HepG2 (cell line): ENCODE measurements at regions not wholly inside any gene's neighbourhood (a gene's known extent, or its start where the extent isn't known, plus 50 kb on each side); places are given as distances from the start of the nearest gene placed in this dataset.

Source experiments
- ATAC-seq: fragments of 200-7000 bp; cut with Tn5 transposase; 3 replicates; pipeline ENCODE4 v1.9.1; 2020; ENCODE audit warnings: mild to moderate bottlenecking, moderate library complexity
- BruUV-seq: library from RNA; stranded (reverse); fragments of 400-500 nt; replicated peaks from 2 replicates; lab custom pipeline; 2021; lab: Mats Ljungman, UMichigan
- CTCF ChIA-PET: fragments of 300-600 bp; formaldehyde crosslinking; extraction: SDS; loops from one replicate; lab custom pipeline; 2021; ENCODE audit warnings: low total read pairs, inconsistent platforms, low intra/inter-chr PET ratio; lab: Yijun Ruan, JAX
- POLR2A ChIA-PET: fragments of 350-600 bp; sonication (Branson Sonifier 250); formaldehyde crosslinking; loops from one replicate; lab custom pipeline; 2020; ENCODE audit warnings: antibody characterized with exemption, inconsistent platforms; lab: Yijun Ruan, JAX
- DNase-seq: peaks from one replicate; pipeline ENCODE4 v3.0.0-alpha.2; 2015; ENCODE audit warnings: low spot score
- FAIRE-seq: peaks from 3 replicates; lab custom pipeline; 2011; peaks lifted over from hg19 to GRCh38; lab: Jason Lieb, UNC
- H2AFZ ChIP-seq: one replicate; pipeline ENCODE4 v1.6.1; 2011; ENCODE audit warnings: low read length, inconsistent platforms
- H3K27ac ChIP-seq: fragments of 300-600 bp; 3 replicates; pipeline ENCODE4 v1.8.0; 2011; ENCODE audit warnings: mixed run types, mild to moderate bottlenecking, mixed read lengths, low read length, inconsistent platforms; ENCODE audit not compliant: insufficient read depth; ENCODE audit errors: extremely low read length
- H3K27me3 ChIP-seq, 2 experiments: fragments of 200-600 bp in 1 of 2; 2 replicates in 1 of 2; 3 replicates in 1 of 2; pipeline versions ENCODE4 v1.6.0 to v1.8.0; 2011; ENCODE audit warnings: low read length in 2 of 2, mild to moderate bottlenecking in 2 of 2, moderate library complexity in 2 of 2, inconsistent platforms in 1 of 2; ENCODE audit not compliant: insufficient read depth in 2 of 2, control insufficient read depth in 1 of 2
- H3K36me3 ChIP-seq, 2 experiments: fragments of 200-600 bp in 1 of 2; replicated peaks in 1 of 2; 2 replicates in 1 of 2; 3 replicates in 1 of 2; pipeline versions ENCODE4 v1.5.1 to v1.8.0; 2011; ENCODE audit warnings: low read length in 2 of 2, inconsistent platforms in 1 of 2; ENCODE audit not compliant: insufficient read depth in 2 of 2, control insufficient read depth in 1 of 2
- H3K4me1 ChIP-seq: 2 replicates; pipeline ENCODE4 v1.5.1; 2012; ENCODE audit warnings: low read length, inconsistent platforms; ENCODE audit not compliant: insufficient read depth
- H3K4me2 ChIP-seq: 2 replicates; pipeline ENCODE4 v1.6.0; 2011; ENCODE audit warnings: low read depth, low read length, inconsistent platforms
- H3K4me3 ChIP-seq, 3 experiments: fragments of 200-600 bp in 1 of 3; sonication (generic), shearing (Covaris generic) in 1 of 3; replicated peaks in 1 of 3; 2 replicates each; pipeline ENCODE4 v1.5.1; 2011 to 2016; ENCODE audit warnings: low read length in 3 of 3, inconsistent platforms in 2 of 3, low read depth in 2 of 3, mild to moderate bottlenecking in 2 of 3, control low read depth in 1 of 3, mixed read lengths in 1 of 3; ENCODE audit not compliant: insufficient read depth in 1 of 3
- H3K79me2 ChIP-seq: one replicate; pipeline ENCODE4 v1.6.1; 2011; ENCODE audit warnings: low read length, inconsistent platforms; ENCODE audit not compliant: insufficient read depth
- H3K9ac ChIP-seq: 2 replicates; pipeline ENCODE4 v1.6.0; 2011; ENCODE audit warnings: mild to moderate bottlenecking, low read depth, low read length, inconsistent platforms; ENCODE audit not compliant: insufficient read depth
- H3K9me3 ChIP-seq: 2 replicates; pipeline ENCODE4 v1.5.1; 2012; ENCODE audit warnings: mild to moderate bottlenecking, low read length
- H4K20me1 ChIP-seq: 2 replicates; pipeline ENCODE4 v1.6.0; 2011; ENCODE audit warnings: inconsistent platforms, mild to moderate bottlenecking, low read length, moderate library complexity; ENCODE audit not compliant: insufficient read depth
- ZFP62 ChIP-seq: sonication (generic); formaldehyde crosslinking; IDR thresholded peaks from 2 replicates; pipeline ENCODE4 v1.4.0; 2020; ENCODE audit warnings: missing genetic modification reagents
- ZNF431 ChIP-seq: sonication (generic); formaldehyde crosslinking; IDR thresholded peaks from 2 replicates; pipeline ENCODE4 v1.9.0; 2022; ENCODE audit warnings: missing genetic modification reagents, low read depth, mild to moderate bottlenecking, borderline replicate concordance
- ZNF484 ChIP-seq: sonication (generic); formaldehyde crosslinking; IDR thresholded peaks from 2 replicates; pipeline ENCODE4 v1.5.1; 2020; ENCODE audit warnings: mild to moderate bottlenecking, low read depth, missing genetic modification reagents, borderline replicate concordance
- ZNF660 ChIP-seq: sonication (generic); formaldehyde crosslinking; IDR thresholded peaks from 2 replicates; pipeline ENCODE4 v1.5.1; 2020; ENCODE audit warnings: mild to moderate bottlenecking, low read depth, missing genetic modification reagents, borderline replicate concordance
- WGBS: methylation state at CpG from one replicate; pipeline ENCODE4 v1.1.6; 2017; ENCODE audit warnings: low lambda C conversion rate; 5-methylcytosine and 5-hydroxymethylcytosine counted together
- in situ Hi-C: cut with HindIII; loops from 2 replicates; pipeline ENCODE4 v1.10.0; 2017; ENCODE audit warnings: low pct_unique_long_range_greater_than_20kb; ENCODE audit not compliant: extremely low pct_ligation_motif_present
- intact Hi-C: fragments of 100-400 bp; cut with micrococcal nuclease; formaldehyde crosslinking; loops from one replicate; pipeline ENCODE4 v1.10.0; 2022; ENCODE audit not compliant: unreplicated experiment
- TF ChIP-seq, protein P1 (sequence below), 2 experiments: sonication (generic) in 1 of 2; formaldehyde crosslinking in 1 of 2; IDR thresholded peaks; 2 replicates each; pipeline versions ENCODE4 v1.4.0 to v1.6.1; 2016 to 2020; ENCODE audit warnings: borderline replicate concordance in 1 of 2, low read depth in 1 of 2, mild to moderate bottlenecking in 1 of 2, missing genetic modification reagents in 1 of 2
- TF ChIP-seq, protein P2 (sequence below): sonication (generic); formaldehyde crosslinking; IDR thresholded peaks from 2 replicates; pipeline ENCODE4; 2020; ENCODE audit warnings: missing genetic modification reagents, mild to moderate bottlenecking, borderline replicate concordance

DNA sequence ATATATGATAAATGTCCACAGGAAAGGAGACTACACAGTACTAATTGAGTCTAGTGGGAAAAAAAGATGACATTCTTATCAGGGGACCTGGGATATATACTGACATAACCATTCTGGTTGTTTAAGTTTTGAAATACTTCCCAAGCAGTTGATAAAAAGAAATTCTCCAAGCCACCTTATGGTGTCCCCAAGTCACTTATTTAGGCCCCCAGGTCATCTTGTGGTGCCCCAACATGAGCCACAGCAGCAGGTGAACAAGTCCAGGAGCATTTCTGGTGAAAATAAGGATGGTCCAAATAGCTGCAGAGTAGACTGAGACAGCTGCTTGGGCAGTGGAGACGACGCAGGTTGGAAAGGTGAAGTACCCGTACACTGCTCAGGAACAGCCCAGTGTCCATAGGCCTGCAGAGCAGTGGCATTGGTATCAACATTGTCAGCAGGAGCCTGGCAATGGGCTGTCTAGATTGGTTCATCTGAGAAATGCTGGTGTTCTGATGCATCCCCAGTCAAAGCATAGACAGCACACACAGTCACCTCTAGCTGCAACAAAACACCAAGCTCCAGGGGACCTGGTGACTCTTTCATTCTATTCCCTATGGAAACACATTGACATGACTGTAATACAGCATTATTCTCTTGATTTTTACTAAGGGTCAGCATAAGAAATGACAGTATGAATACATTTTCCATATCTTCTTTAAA lies 430.6 kb downstream of the NR2F1-AS1 start:
- Histone ChIP-seq H3K4me3 (no peak overlapping the region), H4K20me1 (no peaks in the 10 kb centered on the region), H3K36me3 (no peaks in the 10 kb centered on the region), H3K79me2 (no peaks in the 10 kb centered on the region), H3K4me1 (peaks cover 22% of the 10 kb centered on the region), H3K4me2 (no peak overlapping the region), H3K9me3 (no peaks in the 10 kb centered on the region), H2AFZ (no peak overlapping the region), H3K9ac (no peak overlapping the region), H3K27me3 (no peaks in the 10 kb centered on the region; a peak in 1 of 5 replicates), H3K27ac (no peak overlapping the region)
- intact Hi-C loops (loop anchor here (10.0 kb wide), 1 partner anchor 94 kb away; no protein-coding TSS in a partner anchor), in situ Hi-C loops (no loop called here)
- 84% methylated on average over 3 of the region's 3 CpGs for whole genome bisulfite sequencing
- no TSS peak for BruUV-seq
- DNase-seq (no peak), FAIRE-seq (no peak), ATAC-seq (no peak; the same call in 2 of the 3 replicates)
- CTCF ChIA-PET = no interaction called here
- POLR2A ChIA-PET = no interaction called here
- TF ChIP-seq, protein P1, sequence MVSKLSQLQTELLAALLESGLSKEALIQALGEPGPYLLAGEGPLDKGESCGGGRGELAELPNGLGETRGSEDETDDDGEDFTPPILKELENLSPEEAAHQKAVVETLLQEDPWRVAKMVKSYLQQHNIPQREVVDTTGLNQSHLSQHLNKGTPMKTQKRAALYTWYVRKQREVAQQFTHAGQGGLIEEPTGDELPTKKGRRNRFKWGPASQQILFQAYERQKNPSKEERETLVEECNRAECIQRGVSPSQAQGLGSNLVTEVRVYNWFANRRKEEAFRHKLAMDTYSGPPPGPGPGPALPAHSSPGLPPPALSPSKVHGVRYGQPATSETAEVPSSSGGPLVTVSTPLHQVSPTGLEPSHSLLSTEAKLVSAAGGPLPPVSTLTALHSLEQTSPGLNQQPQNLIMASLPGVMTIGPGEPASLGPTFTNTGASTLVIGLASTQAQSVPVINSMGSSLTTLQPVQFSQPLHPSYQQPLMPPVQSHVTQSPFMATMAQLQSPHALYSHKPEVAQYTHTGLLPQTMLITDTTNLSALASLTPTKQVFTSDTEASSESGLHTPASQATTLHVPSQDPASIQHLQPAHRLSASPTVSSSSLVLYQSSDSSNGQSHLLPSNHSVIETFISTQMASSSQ (IDR thresholded peaks at IDR 0.05; ENCODE audit: low read depth) = no peak
- TF ChIP-seq, protein P1 (CRISPR knock-in tag; IDR thresholded peaks at IDR 0.05; ENCODE audit: borderline replicate concordance) = no peak
- TF ChIP-seq, protein P2, sequence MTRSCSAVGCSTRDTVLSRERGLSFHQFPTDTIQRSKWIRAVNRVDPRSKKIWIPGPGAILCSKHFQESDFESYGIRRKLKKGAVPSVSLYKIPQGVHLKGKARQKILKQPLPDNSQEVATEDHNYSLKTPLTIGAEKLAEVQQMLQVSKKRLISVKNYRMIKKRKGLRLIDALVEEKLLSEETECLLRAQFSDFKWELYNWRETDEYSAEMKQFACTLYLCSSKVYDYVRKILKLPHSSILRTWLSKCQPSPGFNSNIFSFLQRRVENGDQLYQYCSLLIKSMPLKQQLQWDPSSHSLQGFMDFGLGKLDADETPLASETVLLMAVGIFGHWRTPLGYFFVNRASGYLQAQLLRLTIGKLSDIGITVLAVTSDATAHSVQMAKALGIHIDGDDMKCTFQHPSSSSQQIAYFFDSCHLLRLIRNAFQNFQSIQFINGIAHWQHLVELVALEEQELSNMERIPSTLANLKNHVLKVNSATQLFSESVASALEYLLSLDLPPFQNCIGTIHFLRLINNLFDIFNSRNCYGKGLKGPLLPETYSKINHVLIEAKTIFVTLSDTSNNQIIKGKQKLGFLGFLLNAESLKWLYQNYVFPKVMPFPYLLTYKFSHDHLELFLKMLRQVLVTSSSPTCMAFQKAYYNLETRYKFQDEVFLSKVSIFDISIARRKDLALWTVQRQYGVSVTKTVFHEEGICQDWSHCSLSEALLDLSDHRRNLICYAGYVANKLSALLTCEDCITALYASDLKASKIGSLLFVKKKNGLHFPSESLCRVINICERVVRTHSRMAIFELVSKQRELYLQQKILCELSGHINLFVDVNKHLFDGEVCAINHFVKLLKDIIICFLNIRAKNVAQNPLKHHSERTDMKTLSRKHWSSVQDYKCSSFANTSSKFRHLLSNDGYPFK (CRISPR knock-in tag) = no peak
- TF ChIP-seq ZNF484 = no peak
- TF ChIP-seq ZFP62 (CRISPR knock-in tag) = no peak
- TF ChIP-seq ZNF431 (CRISPR knock-in tag) = no peak
- TF ChIP-seq ZNF660 = no peak
